Natural killer cell (primary cell): ENCODE measurements at regions not wholly inside any gene's neighbourhood (a gene's known extent, or its start where the extent isn't known, plus 50 kb on each side); places are given as distances from the start of the nearest gene placed in this dataset.

Source experiments
- ATAC-seq, 3 donors: fragments of 150-1000 bp in 2 of 3; fragments of 200-7000 bp in 1 of 3; cut with Tn5 transposase; 1 replicate in 1 of 3; 2 replicates in 2 of 3; pipeline ENCODE4 v1.10.0; 2021; ENCODE audit warnings: mild to moderate bottlenecking in 2 of 3, moderate library complexity in 2 of 3
- DNase-seq, 2 donors: peaks; one replicate each; pipeline versions ENCODE4 v3.0.0 to v3.0.0-alpha.2; 2013 to 2021; ENCODE audit warnings: mixed read lengths in 1 of 2
- H3K27ac ChIP-seq: one replicate; pipeline ENCODE4 v1.5.1; 2013; ENCODE audit warnings: mild to moderate bottlenecking, low read length
- H3K27me3 ChIP-seq: one replicate; pipeline ENCODE4 v1.6.1; 2013; ENCODE audit warnings: low read length; ENCODE audit not compliant: control insufficient read depth, insufficient read depth
- H3K36me3 ChIP-seq: one replicate; pipeline ENCODE4 v1.6.1; 2013; ENCODE audit warnings: low read length; ENCODE audit not compliant: control insufficient read depth, insufficient read depth
- H3K4me1 ChIP-seq: one replicate; pipeline ENCODE4 v1.6.1; 2013; ENCODE audit warnings: low read length; ENCODE audit not compliant: control insufficient read depth, insufficient read depth
- H3K4me3 ChIP-seq: one replicate; pipeline ENCODE4 v1.5.1; 2013; ENCODE audit warnings: low read length
- H3K9me3 ChIP-seq: one replicate; pipeline ENCODE4 v1.6.1; 2013; ENCODE audit warnings: low read length; ENCODE audit not compliant: control insufficient read depth, insufficient read depth
- H3K27ac Mint-ChIP-seq, 2 donors: one replicate each; pipeline ENCODE4 v1.8.0; 2022; ENCODE audit warnings: mild to moderate bottlenecking in 2 of 2, mixed read lengths in 2 of 2, moderate library complexity in 1 of 2
- H3K27me3 Mint-ChIP-seq, 2 donors: one replicate each; pipeline ENCODE4 v1.8.0; 2022; ENCODE audit warnings: low read depth in 2 of 2, mixed read lengths in 2 of 2
- H3K36me3 Mint-ChIP-seq: one replicate; pipeline ENCODE4 v1.8.0; 2022; ENCODE audit warnings: mixed read lengths
- H3K4me1 Mint-ChIP-seq, 2 donors: one replicate each; pipeline ENCODE4 v1.8.0; 2022; ENCODE audit warnings: mixed read lengths in 2 of 2
- H3K4me3 Mint-ChIP-seq: one replicate; pipeline ENCODE4 v1.8.0; 2022; ENCODE audit warnings: mild to moderate bottlenecking, moderate library complexity, mixed read lengths
- H3K9me3 Mint-ChIP-seq, 2 donors: one replicate each; pipeline ENCODE4 v1.8.0; 2022; ENCODE audit warnings: mixed read lengths in 2 of 2
- WGBS: methylation state at CpG from one replicate; pipeline ENCODE4 v1.1.7; 2013; ENCODE audit warnings: missing lambda C conversion rate; ENCODE audit not compliant: insufficient coverage; 5-methylcytosine and 5-hydroxymethylcytosine counted together
- intact Hi-C: fragments of 100-400 bp; cut with micrococcal nuclease; formaldehyde crosslinking; loops from one replicate; pipeline ENCODE4 v1.14.2; 2022
- TF ChIP-seq, protein P1 (sequence below): fragments of 200-600 bp; IDR thresholded peaks from one replicate; pipeline ENCODE4 v1.8.0; 2022; ENCODE audit warnings: antibody characterized with exemption

DNA sequence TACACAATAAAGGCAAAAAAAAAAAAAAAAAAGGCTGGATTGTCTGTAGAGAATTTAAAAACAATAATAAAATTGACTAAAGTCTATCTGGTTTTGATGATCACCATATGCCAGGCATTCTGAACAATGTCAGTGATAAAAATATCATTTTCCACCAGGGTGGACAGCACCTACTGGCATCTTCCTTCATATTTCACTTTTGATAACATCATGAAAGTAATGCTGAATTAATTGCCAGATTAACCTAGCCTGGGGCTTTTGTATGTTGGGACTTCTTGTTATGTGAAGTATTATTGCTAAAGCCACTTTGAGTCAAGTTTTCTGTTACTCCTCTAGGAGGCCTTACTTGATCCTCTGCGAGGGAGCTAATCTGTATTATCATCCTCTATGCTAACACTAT is 73.8 kb upstream of the FAM98A start:
- Mint-ChIP-seq H3K27me3 (peaks cover 0 to 12% of the 10 kb centered on the region in 2 donors), H3K27ac (no peak overlapping the region), H3K36me3 (no peaks in the 10 kb centered on the region), H3K9me3 (peaks cover 0 to 2% of the 10 kb centered on the region in 2 donors), H3K4me1 (no peaks in the 10 kb centered on the region), H3K4me3 (no peak overlapping the region)
- no peak overlapping the region for H3K4me3 ChIP-seq
- DNase-seq (no peak), ATAC-seq (no peak)
- TF ChIP-seq, protein P1, sequence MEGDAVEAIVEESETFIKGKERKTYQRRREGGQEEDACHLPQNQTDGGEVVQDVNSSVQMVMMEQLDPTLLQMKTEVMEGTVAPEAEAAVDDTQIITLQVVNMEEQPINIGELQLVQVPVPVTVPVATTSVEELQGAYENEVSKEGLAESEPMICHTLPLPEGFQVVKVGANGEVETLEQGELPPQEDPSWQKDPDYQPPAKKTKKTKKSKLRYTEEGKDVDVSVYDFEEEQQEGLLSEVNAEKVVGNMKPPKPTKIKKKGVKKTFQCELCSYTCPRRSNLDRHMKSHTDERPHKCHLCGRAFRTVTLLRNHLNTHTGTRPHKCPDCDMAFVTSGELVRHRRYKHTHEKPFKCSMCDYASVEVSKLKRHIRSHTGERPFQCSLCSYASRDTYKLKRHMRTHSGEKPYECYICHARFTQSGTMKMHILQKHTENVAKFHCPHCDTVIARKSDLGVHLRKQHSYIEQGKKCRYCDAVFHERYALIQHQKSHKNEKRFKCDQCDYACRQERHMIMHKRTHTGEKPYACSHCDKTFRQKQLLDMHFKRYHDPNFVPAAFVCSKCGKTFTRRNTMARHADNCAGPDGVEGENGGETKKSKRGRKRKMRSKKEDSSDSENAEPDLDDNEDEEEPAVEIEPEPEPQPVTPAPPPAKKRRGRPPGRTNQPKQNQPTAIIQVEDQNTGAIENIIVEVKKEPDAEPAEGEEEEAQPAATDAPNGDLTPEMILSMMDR, result no peak
- no peaks in the 10 kb centered on the region for H3K36me3 ChIP-seq
- no peaks in the 10 kb centered on the region for H3K4me1 ChIP-seq
- no peaks in the 10 kb centered on the region for H3K27me3 ChIP-seq
- no CpG with 5 or more reads among the region's 1 CpG for WGBS
- intact Hi-C loops, result no loop called here
- no peak overlapping the region for H3K27ac ChIP-seq
- no peaks in the 10 kb centered on the region for H3K9me3 ChIP-seq

DNA sequence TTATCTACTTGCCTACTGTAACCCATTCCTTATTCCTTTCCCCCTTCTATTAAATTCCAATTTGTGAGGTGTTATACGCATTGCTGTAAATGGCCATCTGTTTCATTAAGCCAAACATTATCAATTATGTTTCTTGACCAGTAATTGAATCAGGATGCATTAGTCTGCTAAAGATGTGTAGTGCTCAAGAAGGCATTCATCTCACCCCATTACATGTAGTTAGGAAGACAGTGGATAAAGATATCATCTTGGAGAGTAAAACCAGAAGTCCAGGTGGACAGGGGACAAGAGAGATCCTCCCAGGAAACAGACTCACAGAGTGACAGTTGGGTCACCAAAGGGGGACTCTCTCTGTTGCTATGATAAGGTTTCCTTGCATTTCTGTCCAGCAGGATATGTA is 73.3 kb upstream of the FAM98A start:
- intact Hi-C loops, result no loop called here
- TF ChIP-seq, protein P1, result no peak
- no CpG with 5 or more reads among the region's 1 CpG for WGBS
- Histone ChIP-seq H3K9me3 (no peaks in the 10 kb centered on the region), H3K27me3 (no peaks in the 10 kb centered on the region), H3K27ac (no peak overlapping the region), H3K4me1 (no peaks in the 10 kb centered on the region), H3K4me3 (no peak overlapping the region), H3K36me3 (no peaks in the 10 kb centered on the region)
- H3K36me3 Mint-ChIP-seq, result no peaks in the 10 kb centered on the region
- no peak for ATAC-seq
- peaks cover 0 to 2% of the 10 kb centered on the region in 2 donors for H3K9me3 Mint-ChIP-seq
- DNase-seq, result no peak
- H3K27me3 Mint-ChIP-seq, result peaks cover 0 to 12% of the 10 kb centered on the region in 2 donors
- no peak overlapping the region for H3K4me3 Mint-ChIP-seq
- H3K4me1 Mint-ChIP-seq, result no peaks in the 10 kb centered on the region
- no peak overlapping the region for H3K27ac Mint-ChIP-seq

DNA sequence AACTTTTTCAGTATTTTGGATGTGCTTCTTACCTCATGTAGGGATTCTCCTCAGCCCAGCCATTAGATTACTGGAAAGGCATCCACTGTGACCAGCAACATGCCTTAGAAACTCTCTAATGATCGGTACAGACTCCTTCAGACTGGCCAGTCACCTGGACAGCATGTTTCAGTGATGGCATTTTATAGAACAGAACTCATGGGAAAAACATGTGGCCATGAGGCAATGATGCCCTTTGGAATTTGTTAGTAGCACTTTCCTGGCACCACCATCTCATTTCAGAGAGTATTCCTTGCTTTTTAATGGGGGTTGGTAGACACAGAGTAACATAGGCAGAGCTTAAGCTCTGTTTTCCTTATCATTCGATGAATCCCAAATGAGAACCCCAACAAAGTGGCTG is 72.1 kb upstream of the FAM98A start:
- no peak for ATAC-seq
- Histone ChIP-seq H3K36me3 (no peaks in the 10 kb centered on the region), H3K4me1 (no peaks in the 10 kb centered on the region), H3K4me3 (no peak overlapping the region), H3K27me3 (no peaks in the 10 kb centered on the region), H3K9me3 (no peaks in the 10 kb centered on the region), H3K27ac (no peak overlapping the region)
- Mint-ChIP-seq H3K27me3 (peaks cover 0 to 12% of the 10 kb centered on the region in 2 donors), H3K4me1 (no peaks in the 10 kb centered on the region), H3K4me3 (no peak overlapping the region), H3K27ac (no peak overlapping the region), H3K9me3 (peaks cover 0 to 2% of the 10 kb centered on the region in 2 donors), H3K36me3 (no peaks in the 10 kb centered on the region)
- TF ChIP-seq, protein P1, result no peak
- intact Hi-C loops, result no loop called here
- WGBS, result 93% methylated on average over 2 of the region's 2 CpGs
- no peak for DNase-seq

DNA sequence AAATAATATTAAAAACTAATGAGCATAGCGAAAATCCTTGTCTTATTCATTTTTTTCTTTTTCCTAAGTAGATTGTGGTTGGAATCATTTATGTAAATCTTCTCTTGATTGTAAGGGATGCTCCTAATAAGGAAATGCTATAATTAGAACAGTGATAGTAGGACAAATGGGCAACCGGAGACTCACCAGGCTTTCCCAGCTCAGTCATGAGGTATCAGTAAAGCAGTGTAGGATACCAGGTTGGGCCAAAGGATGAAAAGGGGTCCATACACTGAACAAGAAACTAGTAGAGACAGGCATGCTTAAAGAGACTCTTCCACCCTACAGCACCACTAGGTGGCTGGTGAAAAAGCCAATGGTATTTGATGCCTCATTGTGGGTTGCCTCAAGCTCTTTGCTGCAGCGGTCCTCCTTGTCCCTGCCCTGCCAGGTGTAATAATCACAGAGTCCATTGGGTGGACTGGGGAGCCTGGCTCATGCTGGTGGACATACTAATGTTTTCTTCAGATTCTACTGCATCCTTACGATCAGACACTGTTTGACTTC is 71.4 kb upstream of the FAM98A start:
- Histone ChIP-seq H3K36me3 (no peaks in the 10 kb centered on the region), H3K27me3 (no peaks in the 10 kb centered on the region), H3K4me1 (no peaks in the 10 kb centered on the region), H3K4me3 (no peak overlapping the region), H3K9me3 (no peaks in the 10 kb centered on the region), H3K27ac (no peak overlapping the region)
- Mint-ChIP-seq H3K4me3 (no peak overlapping the region), H3K27ac (no peak overlapping the region), H3K4me1 (no peaks in the 10 kb centered on the region), H3K36me3 (no peaks in the 10 kb centered on the region), H3K27me3 (peaks cover 0 to 12% of the 10 kb centered on the region in 2 donors), H3K9me3 (peaks cover 0 to 2% of the 10 kb centered on the region in 2 donors)
- intact Hi-C loops, result no loop called here
- TF ChIP-seq, protein P1, result no peak
- WGBS, result 89% methylated on average over 3 of the region's 4 CpGs
- no peak for ATAC-seq
- no peak for DNase-seq
